PC-9 (cell line): ENCODE measurements at regions not wholly inside any gene's neighbourhood (a gene's known extent, or its start where the extent isn't known, plus 50 kb on each side); places are given as distances from the start of the nearest gene placed in this dataset.
A peak's percentile ranks its signal among the peaks of the same experiment; 100 is the strongest.

Experiments
- BruUV-seq: library from RNA; stranded (reverse); fragments of 400-500 nt; replicated peaks from 2 replicates; lab custom pipeline; 2021; lab: Mats Ljungman, UMichigan
- CTCF ChIA-PET: fragments of 300-600 bp; sonication (Branson Sonifier 250); formaldehyde crosslinking; loops from one replicate; lab custom pipeline; 2022; ENCODE audit warnings: antibody characterized with exemption; lab: Charles Lee
- POLR2A ChIA-PET: fragments of 300-600 bp; sonication (Branson Sonifier 250); formaldehyde crosslinking; loops from one replicate; lab custom pipeline; 2022; ENCODE audit warnings: antibody characterized with exemption; ENCODE audit not compliant: unreplicated experiment; lab: Charles Lee
- DNase-seq, 2 experiments: peaks; one replicate each; pipeline versions ENCODE4 v3.0.0 to v3.0.0-alpha.2; 2015 to 2022; ENCODE audit warnings: mixed read lengths in 1 of 2
- H2AFZ ChIP-seq: fragments of 200-600 bp; sonication (generic); 2 replicates; pipeline ENCODE4 v1.8.1; 2017; ENCODE audit warnings: antibody characterized with exemption
- H3F3A ChIP-seq: fragments of 200-600 bp; sonication (generic); 2 replicates; pipeline ENCODE4 v1.8.1; 2017; ENCODE audit warnings: antibody characterized with exemption, mild to moderate bottlenecking, low read depth; ENCODE audit not compliant: insufficient read depth
- H3K27ac ChIP-seq: fragments of 200-600 bp; sonication (generic); 2 replicates; pipeline ENCODE4 v1.6.1; 2016; ENCODE audit warnings: mixed run types
- H3K27me3 ChIP-seq: fragments of 200-600 bp; sonication (generic); 2 replicates; pipeline ENCODE4 v1.6.1; 2016; ENCODE audit warnings: low read depth, mixed run types; ENCODE audit not compliant: insufficient read depth
- H3K36me3 ChIP-seq: fragments of 200-600 bp; sonication (generic); 2 replicates; pipeline ENCODE4 v1.6.1; 2016; ENCODE audit warnings: low read depth, mixed run types
- H3K4me1 ChIP-seq: fragments of 200-600 bp; sonication (generic); replicated peaks from 2 replicates; pipeline ENCODE4 v1.6.1; 2016; ENCODE audit warnings: mixed run types; ENCODE audit not compliant: insufficient read depth
- H3K4me2 ChIP-seq: fragments of 200-600 bp; sonication (generic); 2 replicates; pipeline ENCODE4 v1.6.1; 2017; ENCODE audit warnings: mixed run types
- H3K4me3 ChIP-seq: fragments of 200-600 bp; sonication (generic); 2 replicates; pipeline ENCODE4 v1.6.1; 2016; ENCODE audit warnings: mixed run types
- H3K79me2 ChIP-seq: fragments of 200-600 bp; sonication (generic); 2 replicates; pipeline ENCODE4 v1.6.1; 2017; ENCODE audit warnings: low read depth, mixed run types
- H3K9me2 ChIP-seq: fragments of 200-600 bp; sonication (generic); 2 replicates; pipeline ENCODE4 v1.8.1; 2017; ENCODE audit warnings: mild to moderate bottlenecking; ENCODE audit not compliant: insufficient read depth
- H3K9me3 ChIP-seq: fragments of 200-600 bp; sonication (generic); 2 replicates; pipeline ENCODE4 v1.8.1; 2016; ENCODE audit warnings: low read depth; ENCODE audit not compliant: insufficient read depth
- H4K20me1 ChIP-seq: fragments of 200-600 bp; sonication (generic); 2 replicates; pipeline ENCODE4 v1.8.1; 2017; ENCODE audit not compliant: insufficient read depth
- CTCF ChIP-seq: fragments of 200-600 bp; sonication (generic); conservative IDR thresholded peaks from 2 replicates; pipeline ENCODE4 v1.6.1; 2017; ENCODE audit warnings: mixed run types, antibody characterized with exemption, mild to moderate bottlenecking, moderate library complexity
- EZH2 ChIP-seq: fragments of 200-600 bp; sonication (generic); IDR thresholded peaks from 2 replicates; pipeline ENCODE4 v1.8.0; 2017; ENCODE audit warnings: antibody characterized with exemption, low read depth
- intact Hi-C: fragments of 100-400 bp; cut with micrococcal nuclease; formaldehyde crosslinking; loops from one replicate; pipeline ENCODE4 v1.10.0; 2022; ENCODE audit not compliant: unreplicated experiment

- Histone ChIP-seq H3K9me2 (no peaks in the 10 kb centered on the region), H3K9me3 (no peaks in the 10 kb centered on the region), H3F3A (no peaks in the 10 kb centered on the region), H4K20me1 (no peaks in the 10 kb centered on the region), H3K79me2 (no peaks in the 10 kb centered on the region), H3K27ac (no peak overlapping the region), H3K36me3 (no peaks in the 10 kb centered on the region), H2AFZ (peak overlapping the region; percentile 36), H3K4me3 (no peak overlapping the region), H3K4me1 (no peaks in the 10 kb centered on the region), H3K27me3 (no peaks in the 10 kb centered on the region), H3K4me2 (no peak overlapping the region)
- POLR2A ChIA-PET = no interaction called here
- CTCF ChIA-PET = no interaction called here
- intact Hi-C loops = no loop called here
- TF ChIP-seq CTCF (no peak), EZH2 (no peak)
- no TSS peak for BruUV-seq
- no peak for DNase-seq
These were observed 386.9 kb upstream of the CNTNAP2 start for GRCh38 chr7:145729691-145730090.

GRCh38 chr7:145718129-145718528, 398.5 kb upstream of the CNTNAP2 start:
- Histone ChIP-seq H3K36me3 (no peaks in the 10 kb centered on the region), H3F3A (no peaks in the 10 kb centered on the region), H3K9me2 (no peaks in the 10 kb centered on the region), H3K9me3 (no peaks in the 10 kb centered on the region), H4K20me1 (no peaks in the 10 kb centered on the region), H3K27ac (no peak overlapping the region), H3K4me1 (no peaks in the 10 kb centered on the region), H3K27me3 (no peaks in the 10 kb centered on the region), H2AFZ (peak overlapping the region; percentile 68; the same call in 1 of the 2 replicates), H3K4me2 (0 out of 2 replicates have a peak overlapping the region, but pooled peaks have one; percentile 14), H3K4me3 (no peak overlapping the region), H3K79me2 (no peaks in the 10 kb centered on the region)
- no peak for DNase-seq
- TF ChIP-seq CTCF = no peak
- TF ChIP-seq EZH2 = no peak
- no TSS peak for BruUV-seq
- CTCF ChIA-PET = no interaction called here
- intact Hi-C loops = no loop called here
- POLR2A ChIA-PET = no interaction called here

DNA sequence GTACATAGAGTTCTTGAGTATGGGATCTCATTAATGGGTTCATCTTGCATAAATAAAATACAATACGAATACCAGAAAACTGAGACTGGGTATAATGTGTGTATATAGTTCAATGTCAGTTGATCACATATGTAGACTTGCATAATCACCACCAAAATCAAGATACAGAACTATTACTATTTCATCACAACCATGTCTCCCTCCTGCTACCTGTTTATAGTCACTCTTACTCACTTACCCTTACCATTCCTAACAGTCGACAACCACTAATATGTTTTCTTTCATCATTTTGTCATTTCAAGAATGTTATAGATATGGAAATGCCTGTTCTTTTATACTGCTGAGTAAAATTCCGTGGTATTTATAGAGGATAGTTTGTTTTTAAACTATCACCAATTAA, 416.1 kb upstream of the CNTNAP2 start:
- no peak for DNase-seq
- Histone ChIP-seq H4K20me1 (no peaks in the 10 kb centered on the region), H2AFZ (no peak overlapping the region), H3K36me3 (no peaks in the 10 kb centered on the region), H3K9me3 (no peaks in the 10 kb centered on the region; the same call in 1 of the 2 replicates), H3K4me2 (no peak overlapping the region), H3F3A (no peaks in the 10 kb centered on the region), H3K4me1 (no peaks in the 10 kb centered on the region), H3K27me3 (no peaks in the 10 kb centered on the region), H3K9me2 (peaks cover 8% of the 10 kb centered on the region; the same call in 1 of the 2 replicates), H3K79me2 (no peaks in the 10 kb centered on the region), H3K27ac (no peak overlapping the region), H3K4me3 (no peak overlapping the region)
- no TSS peak for BruUV-seq
- intact Hi-C loops = no loop called here
- ChIA-PET POLR2A (no interaction called here), CTCF (no interaction called here)
- TF ChIP-seq CTCF (no peak), EZH2 (no peak)
